ENCODE measurements at regions not wholly inside any gene's neighbourhood (a gene's known extent, or its start where the extent isn't known, plus 50 kb on each side); places are given as distances from the start of the nearest gene placed in this dataset.

- Histone ChIP-seq H3K27me3 (ENCODE audit: insufficient read depth, low read depth, severe bottlenecking) (no peaks in the 10 kb centered on the region), H3K36me3 (no peaks in the 10 kb centered on the region), H3K4me3 (ENCODE audit: low read depth, low read length) (no peak overlapping the region), H3K27ac (no peak overlapping the region), H3K9me3 (ENCODE audit: severe bottlenecking) (no peaks in the 10 kb centered on the region)
- TF ChIP-seq, protein P1, sequence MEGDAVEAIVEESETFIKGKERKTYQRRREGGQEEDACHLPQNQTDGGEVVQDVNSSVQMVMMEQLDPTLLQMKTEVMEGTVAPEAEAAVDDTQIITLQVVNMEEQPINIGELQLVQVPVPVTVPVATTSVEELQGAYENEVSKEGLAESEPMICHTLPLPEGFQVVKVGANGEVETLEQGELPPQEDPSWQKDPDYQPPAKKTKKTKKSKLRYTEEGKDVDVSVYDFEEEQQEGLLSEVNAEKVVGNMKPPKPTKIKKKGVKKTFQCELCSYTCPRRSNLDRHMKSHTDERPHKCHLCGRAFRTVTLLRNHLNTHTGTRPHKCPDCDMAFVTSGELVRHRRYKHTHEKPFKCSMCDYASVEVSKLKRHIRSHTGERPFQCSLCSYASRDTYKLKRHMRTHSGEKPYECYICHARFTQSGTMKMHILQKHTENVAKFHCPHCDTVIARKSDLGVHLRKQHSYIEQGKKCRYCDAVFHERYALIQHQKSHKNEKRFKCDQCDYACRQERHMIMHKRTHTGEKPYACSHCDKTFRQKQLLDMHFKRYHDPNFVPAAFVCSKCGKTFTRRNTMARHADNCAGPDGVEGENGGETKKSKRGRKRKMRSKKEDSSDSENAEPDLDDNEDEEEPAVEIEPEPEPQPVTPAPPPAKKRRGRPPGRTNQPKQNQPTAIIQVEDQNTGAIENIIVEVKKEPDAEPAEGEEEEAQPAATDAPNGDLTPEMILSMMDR (IDR thresholded peaks at IDR 0.05; ENCODE audit: low read depth, low read length): no peak
- DNase-seq: no peak
Observed at GRCh38 chr11:21625982-21626381, 566.9 kb upstream of the ANO5 start.

DNA sequence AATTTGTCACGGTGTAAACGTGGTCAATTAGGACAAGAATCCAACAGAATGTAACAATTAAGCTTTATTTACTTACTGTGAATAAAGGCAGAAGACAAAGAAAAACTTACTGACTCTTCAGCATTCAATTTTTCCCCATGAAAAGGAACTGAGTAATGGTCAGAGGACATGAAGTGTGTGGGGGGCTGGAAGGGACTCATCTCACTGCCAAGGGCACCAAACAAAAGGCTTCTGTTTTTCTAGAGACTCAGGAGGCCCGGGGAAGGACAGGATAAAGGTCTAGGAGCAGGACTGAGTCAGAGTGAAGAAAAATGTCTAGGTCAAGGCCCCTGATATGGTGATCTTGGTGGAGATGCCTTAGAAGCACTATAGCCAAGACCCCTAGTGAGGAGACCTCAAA lies 564.2 kb upstream of the ANO5 start:
- Histone ChIP-seq H3K4me3 (ENCODE audit: low read depth, low read length) (no peak overlapping the region), H3K27me3 (ENCODE audit: insufficient read depth, low read depth, severe bottlenecking) (no peaks in the 10 kb centered on the region)

GRCh38 chr11:21630934-21631478 lies 561.9 kb upstream of the ANO5 start:
- Histone ChIP-seq H3K36me3 (no peaks in the 10 kb centered on the region), H3K27me3 (ENCODE audit: insufficient read depth, low read depth, severe bottlenecking) (no peaks in the 10 kb centered on the region), H3K9me3 (ENCODE audit: severe bottlenecking) (no peaks in the 10 kb centered on the region), H3K4me3 (ENCODE audit: low read depth, low read length) (no peak overlapping the region), H3K27ac (no peak overlapping the region)
- no peak for DNase-seq
- TF ChIP-seq, protein P1 (IDR thresholded peaks at IDR 0.05; ENCODE audit: low read depth, low read length): no peak

More for the DNA sequence above, 564.2 kb upstream of the ANO5 start:
- Histone ChIP-seq H3K36me3 (no peaks in the 10 kb centered on the region), H3K9me3 (ENCODE audit: severe bottlenecking) (no peaks in the 10 kb centered on the region), H3K27ac (no peak overlapping the region)
- TF ChIP-seq, protein P1 (IDR thresholded peaks at IDR 0.05; ENCODE audit: low read depth, low read length): no peak
- no peak for DNase-seq

DNA sequence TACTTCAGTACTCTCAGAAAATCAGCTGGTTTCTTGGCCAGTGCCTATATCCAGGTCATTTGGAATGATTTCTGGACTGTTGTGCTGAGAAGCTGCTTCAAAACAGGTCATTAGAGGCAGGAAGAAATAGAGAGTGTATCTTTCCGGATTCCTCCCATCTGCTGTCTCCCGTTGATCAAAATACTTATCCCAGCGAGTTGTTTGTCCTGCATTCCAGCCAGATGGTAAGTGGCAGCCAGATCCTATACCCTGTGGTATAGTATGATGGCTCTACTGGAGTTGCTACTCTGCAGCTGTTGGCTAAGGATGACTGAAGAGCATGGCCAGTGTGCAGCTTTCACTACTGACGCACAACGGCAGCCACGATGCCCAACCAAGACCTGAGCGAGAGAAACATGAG lies 560.9 kb upstream of the ANO5 start:
- no peaks in the 10 kb centered on the region for H3K27me3 ChIP-seq (ENCODE audit: insufficient read depth, low read depth, severe bottlenecking)
- no peak overlapping the region for H3K4me3 ChIP-seq (ENCODE audit: low read depth, low read length)
- H3K36me3 ChIP-seq: no peaks in the 10 kb centered on the region
- TF ChIP-seq, protein P1 (IDR thresholded peaks at IDR 0.05; ENCODE audit: low read depth, low read length): no peak
- peak; percentile 23 for DNase-seq
- no peaks in the 10 kb centered on the region for H3K9me3 ChIP-seq (ENCODE audit: severe bottlenecking)
- H3K27ac ChIP-seq: no peak overlapping the region

- Histone ChIP-seq H3K27ac (no peak overlapping the region), H3K4me3 (ENCODE audit: low read depth, low read length) (no peak overlapping the region), H3K9me3 (ENCODE audit: severe bottlenecking) (no peaks in the 10 kb centered on the region), H3K36me3 (no peaks in the 10 kb centered on the region), H3K27me3 (ENCODE audit: insufficient read depth, low read depth, severe bottlenecking) (no peaks in the 10 kb centered on the region)
- DNase-seq: no peak
- TF ChIP-seq, protein P1 (IDR thresholded peaks at IDR 0.05; ENCODE audit: low read depth, low read length): no peak
Observed at GRCh38 chr11:21634491-21634890, 558.4 kb upstream of the ANO5 start.

DNA sequence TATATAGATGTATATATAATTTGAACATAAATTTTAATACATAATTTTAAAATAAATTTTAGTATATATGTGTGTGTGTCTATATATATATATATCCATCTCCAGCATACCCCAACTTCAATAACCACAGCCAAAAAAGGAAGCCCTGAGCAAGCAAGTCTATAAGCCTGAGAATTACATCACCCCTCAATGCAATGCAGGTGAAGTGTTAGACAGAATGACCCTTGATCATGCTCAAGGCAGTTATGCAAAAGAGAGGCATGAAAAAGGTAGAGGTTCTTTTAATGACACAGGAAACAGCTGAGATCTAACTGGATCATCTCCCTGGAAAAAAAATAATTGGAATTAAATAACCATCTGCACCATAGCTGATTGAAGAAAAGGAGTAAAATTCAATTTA lies 557.9 kb upstream of the ANO5 start:
- Histone ChIP-seq H3K4me3 (ENCODE audit: low read depth, low read length) (no peak overlapping the region), H3K27me3 (ENCODE audit: insufficient read depth, low read depth, severe bottlenecking) (no peaks in the 10 kb centered on the region), H3K27ac (no peak overlapping the region), H3K9me3 (ENCODE audit: severe bottlenecking) (no peaks in the 10 kb centered on the region), H3K36me3 (no peaks in the 10 kb centered on the region)
- TF ChIP-seq, protein P1 (IDR thresholded peaks at IDR 0.05; ENCODE audit: low read depth, low read length): no peak
- DNase-seq: no peak
